SJSA1 (cell line): ENCODE measurements at regions not wholly inside any gene's neighbourhood (a gene's known extent, or its start where the extent isn't known, plus 50 kb on each side); places are given as distances from the start of the nearest gene placed in this dataset.
"Not testable (repeated sequence)": the region's sequence is repeated elsewhere in the genome, so short reads cannot be mapped to it uniquely, and the experiment has no call there.

Source experiments
- DNase-seq, 2 experiments: peaks; one replicate each; pipeline ENCODE4 v3.0.0-alpha.2; 2015 to 2020; ENCODE audit warnings: low spot score in 2 of 2, low read depth in 1 of 2
- H3K27ac ChIP-seq: fragments of 250-450 bp; sonication (Bioruptor Pico); 2 replicates; pipeline ENCODE4 v1.5.1; 2020; ENCODE audit warnings: mild to moderate bottlenecking, moderate library complexity
- H3K27me3 ChIP-seq: fragments of 250-450 bp; sonication (Bioruptor Pico); replicated peaks from 2 replicates; pipeline ENCODE4 v1.5.1; 2020; ENCODE audit warnings: mild to moderate bottlenecking, moderate library complexity
- H3K36me3 ChIP-seq: fragments of 250-450 bp; sonication (Bioruptor Pico); 2 replicates; pipeline ENCODE4 v1.5.1; 2020; ENCODE audit warnings: mild to moderate bottlenecking
- H3K4me1 ChIP-seq: fragments of 250-450 bp; sonication (Bioruptor Pico); replicated peaks from 2 replicates; pipeline ENCODE4 v1.6.1; 2021; ENCODE audit warnings: mild to moderate bottlenecking
- H3K4me3 ChIP-seq: fragments of 250-450 bp; sonication (Bioruptor Pico); 2 replicates; pipeline ENCODE4 v1.5.1; 2020; ENCODE audit warnings: mild to moderate bottlenecking
- H3K9me3 ChIP-seq: fragments of 250-450 bp; sonication (Bioruptor Pico); replicated peaks from 2 replicates; pipeline ENCODE4 v1.5.1; 2020; ENCODE audit warnings: mild to moderate bottlenecking

GRCh38 chr5:45765561-45765960, 69.4 kb upstream of the HCN1 start:
- Histone ChIP-seq H3K27me3 (no peaks in the 10 kb centered on the region), H3K4me1 (no peaks in the 10 kb centered on the region), H3K9me3 (no peaks in the 10 kb centered on the region; the same call in 1 of the 2 replicates), H3K27ac (no peak overlapping the region), H3K4me3 (no peak overlapping the region), H3K36me3 (no peaks in the 10 kb centered on the region)
- no peak for DNase-seq

- 0 out of 2 replicates have a peak, but pooled peaks cover 5% of the 10 kb centered on the region for H3K9me3 ChIP-seq
- H3K4me1 ChIP-seq, result no peaks in the 10 kb centered on the region
- no peaks in the 10 kb centered on the region for H3K36me3 ChIP-seq
- H3K27ac ChIP-seq, result no peak overlapping the region
- no peak overlapping the region for H3K4me3 ChIP-seq
- DNase-seq, result no peak
- no peaks in the 10 kb centered on the region for H3K27me3 ChIP-seq
Measured at GRCh38 chr5:45750574-45750973, 54.4 kb upstream of the HCN1 start.

- H3K4me3 ChIP-seq, H3K9me3 ChIP-seq, H3K36me3 ChIP-seq, H3K4me1 ChIP-seq, DNase-seq, H3K27ac ChIP-seq, H3K27me3 ChIP-seq: not testable (repeated sequence)
Measured at GRCh38 chr5:45748511-45748910, 52.3 kb upstream of the HCN1 start.
